HCT116 (cell line): ENCODE measurements at regions not wholly inside any gene's neighbourhood (a gene's known extent, or its start where the extent isn't known, plus 50 kb on each side); places are given as distances from the start of the nearest gene placed in this dataset.

Source experiments
- ATAC-seq: fragments of 200-7000 bp; cut with Tn5 transposase; 2 replicates; pipeline ENCODE4 v1.9.1; 2020; ENCODE audit warnings: mild to moderate bottlenecking, moderate library complexity
- BruUV-seq: library from RNA; stranded (reverse); fragments of 400-500 nt; replicated peaks from 2 replicates; lab custom pipeline; 2021; lab: Mats Ljungman, UMichigan
- CTCF ChIA-PET: fragments of 300-600 bp; sonication (Branson Sonifier 250); formaldehyde crosslinking; loops from one replicate; lab custom pipeline; 2021; ENCODE audit warnings: antibody characterized with exemption; lab: Charles Lee
- POLR2A ChIA-PET: fragments of 300-600, 350-600 bp; sonication (Branson Sonifier 250); formaldehyde crosslinking; loops from one replicate; lab custom pipeline; 2021; ENCODE audit warnings: antibody characterized with exemption; lab: Charles Lee
- RAD21 ChIA-PET, 2 experiments: fragments of 300-600 bp; sonication (Branson Sonifier 250); formaldehyde crosslinking; loops; one replicate each; lab custom pipeline; 2023; ENCODE audit warnings: low total read pairs in 2 of 2; ENCODE audit not compliant: uncharacterized antibody in 2 of 2, unreplicated experiment in 2 of 2, low non-redundant PET in 1 of 2; lab: Charles Lee
- DNase-seq: peaks from one replicate; pipeline ENCODE4 v3.0.0-alpha.2; 2010; ENCODE audit warnings: low read depth, low spot score
- H2AFZ ChIP-seq: fragments of 200-600 bp; shearing (Covaris generic), sonication (generic); 2 replicates; pipeline ENCODE4 v1.6.1; 2017; ENCODE audit warnings: low read depth, mixed run types, mixed read lengths, antibody characterized with exemption, low read length; ENCODE audit not compliant: poor library complexity, severe bottlenecking
- H3K27ac ChIP-seq: 2 replicates; pipeline ENCODE4 v1.5.1; 2012; ENCODE audit warnings: low read depth, low read length
- H3K27me3 ChIP-seq: fragments of 200-600 bp; sonication (generic); 2 replicates; pipeline ENCODE4 v1.6.1; 2016; ENCODE audit warnings: mixed run types, low read length, mixed read lengths; ENCODE audit not compliant: insufficient read depth
- H3K36me3 ChIP-seq, 2 experiments: fragments of 200-500 bp in 1 of 2; fragments of 200-600 bp in 1 of 2; sonication (Bioruptor generic) in 1 of 2; sonication (generic) in 1 of 2; 2 replicates each; pipeline versions ENCODE4 v1.5.1 to v1.6.1; 2014 to 2016; ENCODE audit warnings: low read length in 2 of 2, inconsistent platforms in 1 of 2, mixed read lengths in 1 of 2, mixed run types in 1 of 2; ENCODE audit not compliant: insufficient read depth in 2 of 2, control insufficient read depth in 1 of 2
- H3K4me1 ChIP-seq, 2 experiments: fragments of 200-600 bp in 1 of 2; sonication (generic) in 1 of 2; 2 replicates each; pipeline versions ENCODE4 v1.5.1 to v1.6.1; 2012 to 2017; ENCODE audit warnings: low read length in 2 of 2, inconsistent platforms in 1 of 2, mild to moderate bottlenecking in 1 of 2, mixed read lengths in 1 of 2, mixed run types in 1 of 2, moderate library complexity in 1 of 2; ENCODE audit not compliant: insufficient read depth in 2 of 2, control insufficient read depth in 1 of 2
- H3K4me2 ChIP-seq: fragments of 200-600 bp; sonication (generic); 2 replicates; pipeline ENCODE4 v1.6.1; 2017; ENCODE audit warnings: mixed run types, low read length, mixed read lengths
- H3K4me3 ChIP-seq, 2 experiments: fragments of 200-600 bp in 1 of 2; sonication (generic) in 1 of 2; replicated peaks in 1 of 2; 2 replicates each; pipeline ENCODE4 v1.5.1; 2011 to 2016; ENCODE audit warnings: low read length in 2 of 2, control low read depth in 1 of 2, low read depth in 1 of 2, mild to moderate bottlenecking in 1 of 2, mixed read lengths in 1 of 2, mixed run types in 1 of 2
- H3K79me2 ChIP-seq: fragments of 200-600 bp; sonication (generic); 2 replicates; pipeline ENCODE4 v1.6.1; 2017; ENCODE audit warnings: mild to moderate bottlenecking, mixed run types, low read length, moderate library complexity, mixed read lengths; ENCODE audit not compliant: insufficient read depth
- H3K9ac ChIP-seq: fragments of 200-600 bp; sonication (generic); 2 replicates; pipeline ENCODE4 v1.6.1; 2016; ENCODE audit warnings: low read length, mixed read lengths
- H3K9me2 ChIP-seq: fragments of 200-600 bp; sonication (generic), shearing (Covaris generic); 2 replicates; pipeline ENCODE4 v1.6.1; 2017; ENCODE audit warnings: mixed run types, mild to moderate bottlenecking, moderate library complexity; ENCODE audit not compliant: insufficient read depth
- H3K9me3 ChIP-seq, 2 experiments: fragments of 200-500 bp in 1 of 2; fragments of 200-600 bp in 1 of 2; sonication (Bioruptor generic) in 1 of 2; sonication (generic) in 1 of 2; 2 replicates each; pipeline ENCODE4 v1.6.1; 2014 to 2017; ENCODE audit warnings: low read length in 2 of 2, mixed read lengths in 2 of 2, inconsistent platforms in 1 of 2, low read depth in 1 of 2, mild to moderate bottlenecking in 1 of 2, mixed run types in 1 of 2, moderate library complexity in 1 of 2; ENCODE audit not compliant: control insufficient read depth in 1 of 2, insufficient read depth in 1 of 2
- H4K20me1 ChIP-seq: fragments of 200-600 bp; sonication (generic), shearing (Covaris generic); 2 replicates; pipeline ENCODE4 v1.6.1; 2017; ENCODE audit warnings: mixed run types, mild to moderate bottlenecking, moderate library complexity; ENCODE audit not compliant: insufficient read depth
- CBX3 ChIP-seq: IDR thresholded peaks from 2 replicates; pipeline ENCODE4 v1.6.1; 2012; ENCODE audit warnings: low read depth
- CEBPB ChIP-seq: IDR thresholded peaks from 2 replicates; pipeline ENCODE4 v1.6.1; 2012; ENCODE audit warnings: low read depth
- ELF1 ChIP-seq: IDR thresholded peaks from 2 replicates; pipeline ENCODE4 v1.6.1; 2012; ENCODE audit warnings: low read depth, borderline replicate concordance
- EZH2phosphoT487 ChIP-seq: fragments of 200-600 bp; IDR thresholded peaks from 2 replicates; pipeline ENCODE4 v1.6.1; 2018; ENCODE audit warnings: antibody characterized with exemption, borderline replicate concordance
- JUND ChIP-seq: IDR thresholded peaks from 2 replicates; pipeline ENCODE4 v1.6.1; 2012
- MAX ChIP-seq: IDR thresholded peaks from 2 replicates; pipeline ENCODE4 v1.6.1; 2012
- POLR2A ChIP-seq: IDR thresholded peaks from 2 replicates; pipeline ENCODE4 v1.7.0; 2011; ENCODE audit warnings: borderline replicate concordance; ENCODE audit not compliant: insufficient read depth, insufficient read length; ENCODE audit errors: extremely low read depth
- POLR2AphosphoS5 ChIP-seq: IDR thresholded peaks from 2 replicates; pipeline ENCODE4 v1.6.1; 2011; ENCODE audit warnings: mild to moderate bottlenecking, low read depth, low read length, moderate library complexity
- RAD21 ChIP-seq: IDR thresholded peaks from 2 replicates; pipeline ENCODE4 v1.6.1; 2012; ENCODE audit warnings: low read depth, mild to moderate bottlenecking
- REST ChIP-seq: IDR thresholded peaks from 2 replicates; pipeline ENCODE4 v1.6.1; 2012; ENCODE audit warnings: low read depth
- SIN3A ChIP-seq: IDR thresholded peaks from 2 replicates; pipeline ENCODE4 v1.6.1; 2012; ENCODE audit warnings: low read depth
- SP1 ChIP-seq: IDR thresholded peaks from 2 replicates; pipeline ENCODE4 v1.6.1; 2012; ENCODE audit warnings: low read depth
- SRF ChIP-seq: IDR thresholded peaks from 2 replicates; pipeline ENCODE4 v1.6.1; 2012; ENCODE audit warnings: low read depth
- TCF7L2 ChIP-seq: IDR thresholded peaks from 2 replicates; pipeline ENCODE4 v1.7.0; 2011; ENCODE audit warnings: borderline replicate concordance, inconsistent platforms; ENCODE audit not compliant: insufficient read depth, insufficient read length; ENCODE audit errors: extremely low read depth
- ZNF274 ChIP-seq: fragments of 200-500 bp; sonication (Bioruptor generic); IDR thresholded peaks from 2 replicates; pipeline ENCODE4 v1.6.1; 2014; ENCODE audit warnings: mild to moderate bottlenecking, low read depth, low read length, inconsistent platforms
- intact Hi-C: fragments of 100-400 bp; cut with micrococcal nuclease; formaldehyde crosslinking; loops from 2 replicates; pipeline ENCODE4 v1.10.0; 2022

- no peak for TF ChIP-seq REST
- TF ChIP-seq MAX, result no peak
These were observed 71.2 kb upstream of the ARID5B start (continued) for GRCh38 chr10:61830072-61830845.

- H3K27ac ChIP-seq, result no peak overlapping the region
- no peak for TF ChIP-seq MAX
- TF ChIP-seq TCF7L2, result no peak
- no peak for TF ChIP-seq SRF
- no peak for TF ChIP-seq SIN3A
- TF ChIP-seq ELF1, result no peak
- no peak for TF ChIP-seq JUND
- no peak for TF ChIP-seq CBX3
- TF ChIP-seq CEBPB, result no peak
- TF ChIP-seq POLR2AphosphoS5, result no peak
- no peak for TF ChIP-seq SP1
- no peak for TF ChIP-seq RAD21
- TF ChIP-seq ZNF274, result no peak
- no peak for TF ChIP-seq EZH2phosphoT487
- no peak for TF ChIP-seq REST
- TF ChIP-seq POLR2A, result no peak
These were observed 70.6 kb upstream of the ARID5B start for GRCh38 chr10:61830846-61831273.

More at GRCh38 chr10:61830846-61831273, 70.6 kb upstream of the ARID5B start:
- Histone ChIP-seq H3K4me1 (peaks cover 9 to 15% of the 10 kb centered on the region in 2 experiments), H3K9me3 (no peaks in the 10 kb centered on the region), H3K9me2 (no peaks in the 10 kb centered on the region), H3K4me2 (no peak overlapping the region), H3K36me3 (no peaks in the 10 kb centered on the region), H3K4me3 (no peak overlapping the region), H3K27me3 (no peaks in the 10 kb centered on the region), H3K9ac (no peak overlapping the region), H2AFZ (no peak overlapping the region), H4K20me1 (no peaks in the 10 kb centered on the region), H3K79me2 (no peaks in the 10 kb centered on the region)
- RAD21 ChIA-PET, result no interaction called here
- POLR2A ChIA-PET, result interaction anchor here (0.6 kb wide), 1 partner anchor 1433 kb away, joined by 3 read pairs; no protein-coding TSS in a partner anchor
- intact Hi-C loops, result loop anchor here (10.0 kb wide), 2 partner anchors 414 to 686 kb away; no protein-coding TSS in a partner anchor
- CTCF ChIA-PET, result no interaction called here
- DNase-seq, result no peak
- BruUV-seq, result no TSS peak
- no peak for ATAC-seq
